ENCODE measurements at regions not wholly inside any gene's neighbourhood (a gene's known extent, or its start where the extent isn't known, plus 50 kb on each side); places are given as distances from the start of the nearest gene placed in this dataset.

GRCh38 chr10:131490991-131491594 is 179.6 kb upstream of the TCERG1L start:
- DNase-seq = no peak

GRCh38 chr10:131492211-131492857 is 180.8 kb upstream of the TCERG1L start:
- no peak for DNase-seq

- DNase-seq = no peak
Measured at GRCh38 chr10:131493432-131493831, 181.9 kb upstream of the TCERG1L start.

- no peak for DNase-seq
Measured at GRCh38 chr10:131494451-131494850, 182.9 kb upstream of the TCERG1L start.

GRCh38 chr10:131495224-131495623 is 183.7 kb upstream of the TCERG1L start:
- DNase-seq = no peak

- no peak for DNase-seq
Measured at GRCh38 chr10:131495892-131496291, 184.4 kb upstream of the TCERG1L start.

GRCh38 chr10:131496351-131497052 is 185.0 kb upstream of the TCERG1L start:
- no peak for DNase-seq

- no peak for DNase-seq
Measured at GRCh38 chr10:131499566-131499965, 188.0 kb upstream of the TCERG1L start.

- DNase-seq = no peak
Measured at GRCh38 chr10:131500181-131500580, 188.7 kb upstream of the TCERG1L start.

- no peak for DNase-seq
Measured at GRCh38 chr10:131500892-131501291, 189.4 kb upstream of the TCERG1L start.

GRCh38 chr10:131503992-131504391 is 192.5 kb upstream of the TCERG1L start:
- no peak for DNase-seq

- no peak for DNase-seq
Measured at GRCh38 chr10:131511391-131511790, 199.9 kb upstream of the TCERG1L start.

GRCh38 chr10:131512852-131513251 is 201.3 kb upstream of the TCERG1L start:
- DNase-seq = no peak

GRCh38 chr10:131513445-131513844 is 201.9 kb upstream of the TCERG1L start:
- no peak for DNase-seq

GRCh38 chr10:131513901-131514300 is 202.4 kb upstream of the TCERG1L start:
- DNase-seq = no peak

- DNase-seq = no peak
Measured at GRCh38 chr10:131514454-131514853, 202.9 kb upstream of the TCERG1L start.

GRCh38 chr10:131516285-131516684 is 204.8 kb upstream of the TCERG1L start:
- DNase-seq = no peak

- DNase-seq = no peak
Measured at GRCh38 chr10:131517781-131518180, 206.3 kb upstream of the TCERG1L start.

GRCh38 chr10:131519723-131520605 is 208.4 kb upstream of the TCERG1L start:
- no peak for DNase-seq

GRCh38 chr10:131531265-131532190 is 220.0 kb upstream of the TCERG1L start:
- no peak for DNase-seq

- no peak for DNase-seq
Measured at GRCh38 chr10:131532291-131532690, 220.8 kb upstream of the TCERG1L start.

GRCh38 chr10:131532745-131533341 is 221.3 kb upstream of the TCERG1L start:
- no peak for DNase-seq

All from KG1 (cell line).